Cardiac fibroblast (primary cell): ENCODE measurements at regions not wholly inside any gene's neighbourhood (a gene's known extent, or its start where the extent isn't known, plus 50 kb on each side); places are given as distances from the start of the nearest gene placed in this dataset.

Source experiments
- DNase-seq, 2 donors: peaks; one replicate each; pipeline versions ENCODE4 v3.0.0 to v3.0.0-alpha.2; 2010; ENCODE audit warnings: low read depth in 2 of 2
- H3K4me3 ChIP-seq, 2 donors: replicated peaks in 1 of 2; 1 replicate in 1 of 2; 2 replicates in 1 of 2; pipeline ENCODE4 v1.5.1; 2011; ENCODE audit warnings: low read depth in 2 of 2, low read length in 2 of 2, mild to moderate bottlenecking in 2 of 2, moderate library complexity in 1 of 2
- CTCF ChIP-seq: IDR thresholded peaks from one replicate; pipeline ENCODE4 v1.5.1; 2011; ENCODE audit warnings: low read depth, mild to moderate bottlenecking, low read length, inconsistent platforms

GRCh38 chr5:145072889-145073288 lies 762.3 kb downstream of the PRELID2 start:
- no peak for TF ChIP-seq CTCF
- no peak for DNase-seq

GRCh38 chr5:145068721-145069120 lies 766.4 kb downstream of the PRELID2 start:
- no peak for DNase-seq
- TF ChIP-seq CTCF = no peak
- no peak overlapping the region for H3K4me3 ChIP-seq

More at GRCh38 chr5:145072889-145073288, 762.3 kb downstream of the PRELID2 start:
- H3K4me3 ChIP-seq = no peak overlapping the region

GRCh38 chr5:145062280-145063062 lies 772.7 kb downstream of the PRELID2 start:
- peak in 1 of 2 donors; percentile 22 for DNase-seq
- no peak for TF ChIP-seq CTCF
- no peak overlapping the region for H3K4me3 ChIP-seq

GRCh38 chr5:145056800-145057199 lies 778.3 kb downstream of the PRELID2 start:
- peak in 1 of 2 donors; percentile 33 for DNase-seq
- no peak for TF ChIP-seq CTCF

GRCh38 chr5:145050181-145050580 lies 785.0 kb downstream of the PRELID2 start:
- no peak for DNase-seq
- no peak for TF ChIP-seq CTCF
- H3K4me3 ChIP-seq = no peak overlapping the region

More at GRCh38 chr5:145056800-145057199, 778.3 kb downstream of the PRELID2 start:
- no peak overlapping the region for H3K4me3 ChIP-seq

GRCh38 chr5:145044970-145045369 lies 790.2 kb downstream of the PRELID2 start:
- no peak for DNase-seq
- no peak for TF ChIP-seq CTCF
- H3K4me3 ChIP-seq = no peak overlapping the region
